ENCODE measurements at regions not wholly inside any gene's neighbourhood (a gene's known extent, or its start where the extent isn't known, plus 50 kb on each side); places are given as distances from the start of the nearest gene placed in this dataset.

GRCh38 chr14:31944256-31945073, 132.6 kb upstream of the ARHGAP5 start:
- DNase-seq, result no peak

- DNase-seq, result no peak
Observed at GRCh38 chr14:31945074-31945613, 132.0 kb upstream of the ARHGAP5 start.

- no peak for DNase-seq
Observed at GRCh38 chr14:31945701-31946100, 131.4 kb upstream of the ARHGAP5 start.

- no peak for DNase-seq
Observed at GRCh38 chr14:31947076-31947475, 130.0 kb upstream of the ARHGAP5 start.

GRCh38 chr14:31947680-31948595, 129.2 kb upstream of the ARHGAP5 start:
- no peak for DNase-seq

GRCh38 chr14:31949709-31950108, 127.4 kb upstream of the ARHGAP5 start:
- no peak for DNase-seq

GRCh38 chr14:31950331-31950730, 126.8 kb upstream of the ARHGAP5 start:
- no peak for DNase-seq

GRCh38 chr14:31950764-31951637, 126.1 kb upstream of the ARHGAP5 start:
- no peak for DNase-seq

GRCh38 chr14:31951638-31951964, 125.5 kb upstream of the ARHGAP5 start:
- no peak for DNase-seq

- no peak for DNase-seq
Observed at GRCh38 chr14:31952573-31952972, 124.5 kb upstream of the ARHGAP5 start.

- DNase-seq, result no peak
Observed at GRCh38 chr14:31953210-31953609, 123.9 kb upstream of the ARHGAP5 start.

- no peak for DNase-seq
Observed at GRCh38 chr14:31954991-31955390, 122.1 kb upstream of the ARHGAP5 start.

- no peak for DNase-seq
Observed at GRCh38 chr14:31955936-31956579, 121.0 kb upstream of the ARHGAP5 start.

- DNase-seq, result no peak
Observed at GRCh38 chr14:31957565-31957964, 119.5 kb upstream of the ARHGAP5 start.

GRCh38 chr14:31960039-31960438, 117.1 kb upstream of the ARHGAP5 start:
- no peak for DNase-seq

- no peak for DNase-seq
Observed at GRCh38 chr14:31961896-31962295, 115.2 kb upstream of the ARHGAP5 start.

- DNase-seq, result no peak
Observed at GRCh38 chr14:31962920-31963319, 114.2 kb upstream of the ARHGAP5 start.

GRCh38 chr14:31963587-31963986, 113.5 kb upstream of the ARHGAP5 start:
- DNase-seq, result no peak

- DNase-seq, result no peak
Observed at GRCh38 chr14:31964490-31964889, 112.6 kb upstream of the ARHGAP5 start.

GRCh38 chr14:31965071-31965734, 111.9 kb upstream of the ARHGAP5 start:
- DNase-seq, result no peak

GRCh38 chr14:31965735-31966598, 111.1 kb upstream of the ARHGAP5 start:
- no peak for DNase-seq
